ENCODE measurements at regions not wholly inside any gene's neighbourhood (a gene's known extent, or its start where the extent isn't known, plus 50 kb on each side); places are given as distances from the start of the nearest gene placed in this dataset.

DNA sequence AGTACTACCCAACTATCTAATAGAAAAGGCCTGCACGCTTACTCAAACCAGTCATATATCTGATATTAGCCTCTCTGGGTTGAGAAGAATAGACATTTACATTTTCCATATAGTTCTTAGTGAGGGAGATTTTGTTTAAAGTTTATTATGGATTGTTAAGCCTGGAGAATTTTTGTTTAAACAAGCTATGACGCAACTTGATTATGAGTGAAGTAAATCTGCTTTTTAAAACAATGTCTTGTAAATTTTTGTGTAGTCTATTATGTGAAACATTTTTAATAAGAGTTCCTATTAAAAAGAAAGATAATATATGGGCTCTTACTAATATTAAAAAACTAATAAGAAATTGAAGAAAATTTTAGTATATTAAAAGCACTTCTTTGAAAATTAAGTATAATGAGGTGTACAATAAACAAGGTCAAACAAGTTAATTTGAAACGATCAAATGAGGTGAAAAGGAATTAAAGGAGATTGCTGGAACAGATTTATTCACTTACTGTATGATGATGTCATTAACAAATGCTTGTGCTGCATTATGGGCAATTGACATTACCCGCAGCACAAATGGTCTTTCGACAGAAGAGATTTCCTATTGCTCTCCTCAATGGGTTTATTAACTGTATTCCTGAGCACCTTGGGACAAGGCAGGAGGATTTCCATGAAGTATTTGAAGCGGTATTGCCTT, 229.2 kb upstream of the SMIM21 start:
- no peaks in the 10 kb centered on the region for H3K36me3 ChIP-seq (ENCODE audit: insufficient read depth, low read length)
- no peak for TF ChIP-seq EZH2 (IDR thresholded peaks at IDR 0.05; ENCODE audit: insufficient read depth, low read length)
- TF ChIP-seq, protein P1, sequence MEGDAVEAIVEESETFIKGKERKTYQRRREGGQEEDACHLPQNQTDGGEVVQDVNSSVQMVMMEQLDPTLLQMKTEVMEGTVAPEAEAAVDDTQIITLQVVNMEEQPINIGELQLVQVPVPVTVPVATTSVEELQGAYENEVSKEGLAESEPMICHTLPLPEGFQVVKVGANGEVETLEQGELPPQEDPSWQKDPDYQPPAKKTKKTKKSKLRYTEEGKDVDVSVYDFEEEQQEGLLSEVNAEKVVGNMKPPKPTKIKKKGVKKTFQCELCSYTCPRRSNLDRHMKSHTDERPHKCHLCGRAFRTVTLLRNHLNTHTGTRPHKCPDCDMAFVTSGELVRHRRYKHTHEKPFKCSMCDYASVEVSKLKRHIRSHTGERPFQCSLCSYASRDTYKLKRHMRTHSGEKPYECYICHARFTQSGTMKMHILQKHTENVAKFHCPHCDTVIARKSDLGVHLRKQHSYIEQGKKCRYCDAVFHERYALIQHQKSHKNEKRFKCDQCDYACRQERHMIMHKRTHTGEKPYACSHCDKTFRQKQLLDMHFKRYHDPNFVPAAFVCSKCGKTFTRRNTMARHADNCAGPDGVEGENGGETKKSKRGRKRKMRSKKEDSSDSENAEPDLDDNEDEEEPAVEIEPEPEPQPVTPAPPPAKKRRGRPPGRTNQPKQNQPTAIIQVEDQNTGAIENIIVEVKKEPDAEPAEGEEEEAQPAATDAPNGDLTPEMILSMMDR (IDR thresholded peaks at IDR 0.05; ENCODE audit: insufficient read depth, low read depth, low read length): no peak
- H3K4me3 ChIP-seq (ENCODE audit: insufficient read depth, low read depth, low read length): no peak overlapping the region
- DNase-seq (ENCODE audit: low read depth): no peak
- H3K9me3 ChIP-seq (ENCODE audit: insufficient read depth, low read depth, low read length): peaks cover 2% of the 10 kb centered on the region
- H3K79me2 ChIP-seq (ENCODE audit: insufficient read depth, low read length): no peaks in the 10 kb centered on the region
- H3K27ac ChIP-seq (ENCODE audit: low read depth, low read length): no peak overlapping the region
- no peak overlapping the region for H2AFZ ChIP-seq (ENCODE audit: low read depth, low read length)
- FAIRE-seq: no peak
- no peaks in the 10 kb centered on the region for H3K4me1 ChIP-seq (ENCODE audit: insufficient read depth, low read length)
- H3K4me1 Mint-ChIP-seq (ENCODE audit: low read depth, unreplicated experiment): no peaks in the 10 kb centered on the region
- H3K9ac ChIP-seq (ENCODE audit: low read length): no peak overlapping the region
- H3K4me3 Mint-ChIP-seq (ENCODE audit: unreplicated experiment): no peak overlapping the region
- H3K27me3 ChIP-seq (ENCODE audit: insufficient read depth, low read length): no peaks in the 10 kb centered on the region
- H3K9me3 Mint-ChIP-seq (ENCODE audit: unreplicated experiment): peaks cover 5% of the 10 kb centered on the region
- no peaks in the 10 kb centered on the region for H4K20me1 ChIP-seq (ENCODE audit: insufficient read depth, low read length)
- no peak overlapping the region for H3K4me2 ChIP-seq (ENCODE audit: low read length)
- no peaks in the 10 kb centered on the region for H3K36me3 Mint-ChIP-seq (ENCODE audit: low read depth, unreplicated experiment)
- no peaks in the 10 kb centered on the region for H3K27me3 Mint-ChIP-seq (ENCODE audit: low read depth, unreplicated experiment)
- no peak overlapping the region for H3K27ac Mint-ChIP-seq (ENCODE audit: unreplicated experiment)

DNA sequence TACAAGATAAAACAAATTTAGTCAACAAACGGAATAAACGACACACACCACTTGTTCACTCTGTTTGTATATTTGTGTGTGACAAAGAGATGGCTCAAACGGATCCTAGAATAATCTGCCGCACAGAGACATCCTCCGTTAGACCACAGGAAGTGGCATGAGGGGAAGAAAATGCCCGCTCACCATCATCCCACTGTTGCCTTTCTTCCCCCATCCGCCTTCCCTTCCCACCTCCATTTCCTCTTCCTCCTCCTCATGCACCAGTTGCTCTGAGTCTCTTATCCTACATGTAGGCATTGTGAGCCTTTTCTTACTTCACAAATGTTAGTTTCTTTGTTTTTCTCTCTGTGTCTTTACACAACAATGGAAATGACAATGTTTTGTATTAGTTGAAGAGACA, 228.5 kb upstream of the SMIM21 start:
- H3K4me1 Mint-ChIP-seq (ENCODE audit: low read depth, unreplicated experiment): no peaks in the 10 kb centered on the region
- Histone ChIP-seq H3K36me3 (ENCODE audit: insufficient read depth, low read length) (no peaks in the 10 kb centered on the region), H3K4me3 (ENCODE audit: insufficient read depth, low read depth, low read length) (no peak overlapping the region), H3K27me3 (ENCODE audit: insufficient read depth, low read length) (no peaks in the 10 kb centered on the region), H4K20me1 (ENCODE audit: insufficient read depth, low read length) (no peaks in the 10 kb centered on the region), H3K4me1 (ENCODE audit: insufficient read depth, low read length) (no peaks in the 10 kb centered on the region), H3K9me3 (ENCODE audit: insufficient read depth, low read depth, low read length) (peaks cover 2% of the 10 kb centered on the region), H2AFZ (ENCODE audit: low read depth, low read length) (no peak overlapping the region), H3K9ac (ENCODE audit: low read length) (no peak overlapping the region), H3K79me2 (ENCODE audit: insufficient read depth, low read length) (no peaks in the 10 kb centered on the region), H3K4me2 (ENCODE audit: low read length) (no peak overlapping the region), H3K27ac (ENCODE audit: low read depth, low read length) (no peak overlapping the region)
- no peak overlapping the region for H3K4me3 Mint-ChIP-seq (ENCODE audit: unreplicated experiment)
- no peak for TF ChIP-seq EZH2 (IDR thresholded peaks at IDR 0.05; ENCODE audit: insufficient read depth, low read length)
- TF ChIP-seq, protein P1 (IDR thresholded peaks at IDR 0.05; ENCODE audit: insufficient read depth, low read depth, low read length): no peak
- H3K27ac Mint-ChIP-seq (ENCODE audit: unreplicated experiment): no peak overlapping the region
- peaks cover 5% of the 10 kb centered on the region for H3K9me3 Mint-ChIP-seq (ENCODE audit: unreplicated experiment)
- no peak for FAIRE-seq
- DNase-seq (ENCODE audit: low read depth): no peak
- H3K27me3 Mint-ChIP-seq (ENCODE audit: low read depth, unreplicated experiment): no peaks in the 10 kb centered on the region
- no peaks in the 10 kb centered on the region for H3K36me3 Mint-ChIP-seq (ENCODE audit: low read depth, unreplicated experiment)

Data from astrocyte (in vitro differentiated cells and primary cell).